GM12872 (cell line): ENCODE measurements at regions not wholly inside any gene's neighbourhood (a gene's known extent, or its start where the extent isn't known, plus 50 kb on each side); places are given as distances from the start of the nearest gene placed in this dataset.

ENCODE experiments used
- TF ChIP-seq, protein P1 (sequence below): IDR thresholded peaks from 3 replicates; pipeline ENCODE4 v1.5.1; 2011; ENCODE audit warnings: low read depth, mild to moderate bottlenecking, low read length, moderate library complexity; ENCODE audit not compliant: insufficient read depth

DNA sequence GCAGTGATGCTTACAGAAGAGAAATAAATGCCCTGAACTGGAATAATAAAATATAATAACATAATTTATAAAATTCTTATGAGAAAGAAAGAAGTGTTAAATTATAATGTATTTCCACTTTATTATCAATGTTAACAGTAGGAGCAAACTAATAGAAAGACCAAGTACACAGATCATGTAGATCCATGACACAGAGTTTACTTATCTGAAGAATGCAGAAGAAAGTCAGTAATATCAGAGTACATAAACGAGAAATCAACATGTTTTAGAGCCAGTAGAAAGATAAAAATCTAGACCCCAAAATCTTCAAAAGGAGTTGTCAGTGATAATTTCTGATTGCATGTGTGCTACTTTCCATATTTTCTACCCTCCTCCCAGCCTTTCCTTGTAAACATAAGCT, 334.8 kb upstream of the MANEA start:
- TF ChIP-seq, protein P1, sequence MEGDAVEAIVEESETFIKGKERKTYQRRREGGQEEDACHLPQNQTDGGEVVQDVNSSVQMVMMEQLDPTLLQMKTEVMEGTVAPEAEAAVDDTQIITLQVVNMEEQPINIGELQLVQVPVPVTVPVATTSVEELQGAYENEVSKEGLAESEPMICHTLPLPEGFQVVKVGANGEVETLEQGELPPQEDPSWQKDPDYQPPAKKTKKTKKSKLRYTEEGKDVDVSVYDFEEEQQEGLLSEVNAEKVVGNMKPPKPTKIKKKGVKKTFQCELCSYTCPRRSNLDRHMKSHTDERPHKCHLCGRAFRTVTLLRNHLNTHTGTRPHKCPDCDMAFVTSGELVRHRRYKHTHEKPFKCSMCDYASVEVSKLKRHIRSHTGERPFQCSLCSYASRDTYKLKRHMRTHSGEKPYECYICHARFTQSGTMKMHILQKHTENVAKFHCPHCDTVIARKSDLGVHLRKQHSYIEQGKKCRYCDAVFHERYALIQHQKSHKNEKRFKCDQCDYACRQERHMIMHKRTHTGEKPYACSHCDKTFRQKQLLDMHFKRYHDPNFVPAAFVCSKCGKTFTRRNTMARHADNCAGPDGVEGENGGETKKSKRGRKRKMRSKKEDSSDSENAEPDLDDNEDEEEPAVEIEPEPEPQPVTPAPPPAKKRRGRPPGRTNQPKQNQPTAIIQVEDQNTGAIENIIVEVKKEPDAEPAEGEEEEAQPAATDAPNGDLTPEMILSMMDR: no peak

DNA sequence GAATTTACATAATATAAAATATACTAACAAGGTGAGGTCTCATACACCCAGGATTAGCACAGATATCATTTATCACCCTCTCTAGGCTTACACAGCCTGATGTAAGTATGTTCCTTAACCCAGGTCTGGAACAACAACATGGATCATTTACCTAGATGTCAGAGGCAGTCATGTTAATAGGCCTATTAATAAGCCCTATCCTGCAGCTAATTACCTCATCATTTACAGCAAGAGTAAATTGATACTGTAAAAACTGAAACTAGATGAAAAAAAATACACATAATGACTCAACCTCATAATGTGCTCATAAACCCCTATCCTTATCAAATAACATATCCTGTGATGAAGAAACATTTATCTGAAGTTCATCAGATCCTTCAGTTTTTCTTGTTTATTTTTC, 334.3 kb upstream of the MANEA start:
- TF ChIP-seq, protein P1: no peak

DNA sequence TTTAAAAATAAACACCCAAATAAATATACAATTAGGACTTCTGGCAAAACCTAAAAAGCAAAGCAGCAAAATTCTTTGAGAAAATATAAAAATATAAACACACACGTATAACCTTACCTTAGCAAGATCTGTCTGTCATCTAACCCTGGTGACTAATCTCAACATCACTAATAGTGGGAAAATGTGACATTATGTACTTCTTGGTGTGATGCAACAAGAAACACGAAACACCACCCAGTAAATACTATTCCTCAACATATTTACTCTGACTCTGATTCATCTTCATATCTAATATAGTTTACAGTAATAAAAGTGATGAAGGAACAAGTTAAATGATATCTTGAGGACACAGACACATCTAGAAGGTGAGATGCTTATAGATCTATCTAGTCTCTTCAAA, 332.6 kb upstream of the MANEA start:
- TF ChIP-seq, protein P1: no peak

DNA sequence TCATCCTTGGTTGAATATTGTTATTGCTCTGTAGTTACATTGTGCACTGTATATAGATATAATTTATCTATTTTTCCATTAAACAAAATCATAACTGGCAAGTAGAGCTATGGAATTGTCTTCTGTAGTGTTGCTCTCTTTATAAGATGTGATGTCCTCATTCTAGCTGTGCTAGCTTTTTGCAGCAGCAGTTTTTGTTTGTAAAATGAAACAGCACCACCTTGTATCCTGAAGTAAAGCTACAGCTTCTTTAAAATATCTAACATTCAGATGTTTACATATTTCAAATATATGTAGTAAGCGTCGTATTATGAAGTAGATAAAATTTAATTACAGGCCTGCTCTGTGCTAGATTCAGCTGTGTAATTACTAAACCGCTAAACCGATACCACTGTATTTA, 328.8 kb upstream of the MANEA start:
- TF ChIP-seq, protein P1: no peak

DNA sequence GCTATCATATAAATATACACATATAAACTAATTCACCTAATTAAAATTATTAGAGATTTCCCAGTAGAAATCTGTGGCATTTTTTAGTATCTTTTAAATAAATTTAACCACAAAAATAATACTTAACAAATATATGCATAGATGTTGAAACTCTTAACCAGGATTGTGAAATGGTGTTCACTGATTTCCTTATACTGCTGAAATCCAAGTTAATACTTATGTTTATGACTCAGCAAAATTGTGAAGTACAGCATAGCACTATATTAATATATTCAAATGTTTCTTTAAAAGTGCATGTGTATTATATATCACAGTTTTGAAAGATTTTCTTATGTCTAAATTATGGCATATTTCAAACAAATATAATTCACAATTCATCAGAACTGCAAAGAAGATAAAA, 328.2 kb upstream of the MANEA start:
- TF ChIP-seq, protein P1: no peak

DNA sequence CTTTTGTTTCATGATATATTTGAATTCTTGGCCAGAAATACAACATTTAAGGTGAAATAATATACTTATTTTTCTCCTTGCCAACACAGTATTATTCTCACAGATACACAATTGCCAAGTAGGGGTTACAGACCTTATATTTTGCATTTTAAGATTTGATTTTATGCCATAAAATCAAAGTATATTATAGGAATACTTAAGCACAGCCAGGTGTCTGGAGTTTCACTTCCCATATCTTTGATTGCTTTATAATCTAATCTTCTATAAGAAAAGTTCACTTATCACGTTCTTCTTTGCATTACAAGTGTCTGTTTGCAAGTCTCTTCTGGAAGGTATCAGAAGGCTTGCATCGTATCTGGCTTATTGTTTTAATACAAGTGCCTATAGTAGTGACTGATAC, 327.7 kb upstream of the MANEA start:
- TF ChIP-seq, protein P1: no peak

DNA sequence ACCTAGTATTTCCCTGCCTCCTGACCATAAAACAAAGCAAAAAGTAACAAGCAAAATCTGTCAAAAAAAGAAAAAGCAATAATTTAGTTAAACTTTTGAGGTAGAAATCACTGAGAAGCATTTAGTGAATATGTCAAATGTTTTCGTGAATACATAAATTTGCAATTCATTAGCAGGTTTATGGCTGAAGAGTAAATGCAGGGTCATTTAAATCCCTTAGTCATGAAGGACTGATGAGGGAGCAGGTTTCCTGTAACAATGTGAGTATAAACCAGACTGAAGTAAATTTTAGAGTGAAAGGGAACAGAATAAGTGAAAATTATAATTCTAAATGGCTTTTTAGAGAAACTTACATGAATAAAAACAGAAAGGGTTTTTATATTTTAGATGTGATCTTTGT, 313.5 kb upstream of the MANEA start:
- TF ChIP-seq, protein P1: no peak
